B cell (primary cell): ENCODE measurements at regions not wholly inside any gene's neighbourhood (a gene's known extent, or its start where the extent isn't known, plus 50 kb on each side); places are given as distances from the start of the nearest gene placed in this dataset.

Source experiments
- ATAC-seq: fragments of 200-7000 bp; cut with Tn5 transposase; one replicate; pipeline ENCODE4 v1.10.0; 2021; ENCODE audit warnings: low read depth, mild to moderate bottlenecking, moderate number of reproducible peaks, moderate library complexity
- CTCF ChIA-PET: fragments of 350-600 bp; sonication (Branson Sonifier 250); formaldehyde crosslinking; loops from one replicate; lab custom pipeline; 2021; ENCODE audit warnings: antibody characterized with exemption, inconsistent platforms; lab: Charles Lee
- POLR2A ChIA-PET: fragments of 350-600 bp; sonication (Branson Sonifier 250); formaldehyde crosslinking; loops from one replicate; lab custom pipeline; 2021; ENCODE audit warnings: antibody characterized with exemption; lab: Charles Lee
- DNase-seq: peaks from one replicate; pipeline ENCODE4 v3.0.0; 2013
- H2AFZ ChIP-seq: 2 replicates; pipeline ENCODE4 v1.6.1; 2012; ENCODE audit warnings: mild to moderate bottlenecking, low read depth, low read length; ENCODE audit not compliant: insufficient read depth, poor library complexity, severe bottlenecking
- H3K27ac ChIP-seq, 2 donors: 1 replicate in 1 of 2; 2 replicates in 1 of 2; pipeline ENCODE4 v1.5.1; 2012 to 2013; ENCODE audit warnings: low read length in 2 of 2, mild to moderate bottlenecking in 2 of 2, moderate library complexity in 1 of 2
- H3K27me3 ChIP-seq, 4 experiments: fragments of 200-600 bp in 1 of 4; sonication (generic) in 1 of 4; replicated peaks in 1 of 4; 1 replicate in 2 of 4; 2 replicates in 2 of 4; pipeline versions ENCODE4 v1.6.1 to v1.7.0; 2013 to 2016; ENCODE audit warnings: low read length in 3 of 4, mild to moderate bottlenecking in 2 of 4, mixed read lengths in 1 of 4, moderate library complexity in 1 of 4; ENCODE audit not compliant: insufficient read depth in 4 of 4, control insufficient read depth in 3 of 4; ENCODE audit errors: control extremely low read depth in 1 of 4
- H3K36me3 ChIP-seq, 2 experiments: replicated peaks in 1 of 2; 1 replicate in 1 of 2; 2 replicates in 1 of 2; pipeline versions ENCODE4 v1.6.1 to v1.7.1; 2013; ENCODE audit warnings: low read length in 1 of 2; ENCODE audit not compliant: insufficient read depth in 2 of 2, control insufficient read depth in 1 of 2; ENCODE audit errors: control extremely low read depth in 1 of 2, extremely low read depth in 1 of 2
- H3K4me1 ChIP-seq, 2 donors: fragments of 200-600 bp in 1 of 2; sonication (generic) in 1 of 2; 1 replicate in 1 of 2; 2 replicates in 1 of 2; pipeline versions ENCODE4 v1.5.1 to v1.6.1; 2013 to 2017; ENCODE audit warnings: low read length in 2 of 2; ENCODE audit not compliant: control insufficient read depth in 2 of 2, insufficient read depth in 2 of 2
- H3K4me2 ChIP-seq: replicated peaks from 2 replicates; pipeline ENCODE3; 2012; ENCODE audit warnings: mild to moderate bottlenecking, low read depth, low read length; ENCODE audit not compliant: poor library complexity, severe bottlenecking
- H3K4me3 ChIP-seq, 5 experiments: fragments of 200-600 bp in 1 of 5; sonication (generic) in 1 of 5; 1 replicate in 3 of 5; 2 replicates in 2 of 5; pipeline versions ENCODE4 v1.5.1 to v1.7.0; 2011 to 2016; ENCODE audit warnings: low read length in 4 of 5, mild to moderate bottlenecking in 4 of 5, low read depth in 2 of 5, control low read depth in 1 of 5, moderate library complexity in 1 of 5; ENCODE audit not compliant: insufficient read depth in 1 of 5; ENCODE audit errors: control extremely low read depth in 1 of 5, extremely low read depth in 1 of 5
- H3K79me2 ChIP-seq: fragments of 200-600 bp; sonication (generic); one replicate; pipeline ENCODE4 v1.6.0; 2016; ENCODE audit warnings: low read length; ENCODE audit not compliant: control insufficient read depth, insufficient read depth
- H3K9ac ChIP-seq: fragments of 200-600 bp; sonication (generic); 2 replicates; pipeline ENCODE4 v1.6.1; 2017; ENCODE audit warnings: mild to moderate bottlenecking, low read length, moderate library complexity
- H3K9me3 ChIP-seq, 3 donors: one replicate each; pipeline versions ENCODE4 v1.6.1 to v1.7.1; 2013; ENCODE audit warnings: low read length in 2 of 3; ENCODE audit not compliant: control insufficient read depth in 2 of 3, insufficient read depth in 1 of 3; ENCODE audit errors: control extremely low read depth in 1 of 3
- H4K20me1 ChIP-seq: 2 replicates; pipeline ENCODE4 v1.6.0; 2012; ENCODE audit warnings: mild to moderate bottlenecking, low read length; ENCODE audit not compliant: insufficient read depth, control insufficient read depth, poor library complexity, severe bottlenecking
- H3K27ac Mint-ChIP-seq: one replicate; pipeline ENCODE4 v1.8.0; 2021; ENCODE audit warnings: mixed read lengths
- H3K27me3 Mint-ChIP-seq: one replicate; pipeline ENCODE4 v1.8.0; 2021; ENCODE audit warnings: mixed read lengths
- H3K4me1 Mint-ChIP-seq: one replicate; pipeline ENCODE4 v1.8.0; 2021; ENCODE audit warnings: mixed read lengths
- H3K4me3 Mint-ChIP-seq: one replicate; pipeline ENCODE4 v1.8.0; 2021; ENCODE audit warnings: mixed read lengths
- H3K9me3 Mint-ChIP-seq: one replicate; pipeline ENCODE4 v1.8.0; 2022; ENCODE audit warnings: mixed read lengths; ENCODE audit not compliant: insufficient read depth
- CTCF ChIP-seq: fragments of 200-600 bp; IDR thresholded peaks from one replicate; pipeline ENCODE4 v1.8.0; 2022; ENCODE audit warnings: antibody characterized with exemption, mild to moderate bottlenecking
- EZH2 ChIP-seq: IDR thresholded peaks from 2 replicates; pipeline ENCODE4 v1.6.1; 2012; ENCODE audit warnings: borderline replicate concordance, low read depth, mild to moderate bottlenecking, moderate library complexity, low read length; ENCODE audit not compliant: insufficient read depth, poor library complexity, severe bottlenecking
- WGBS: methylation state at CpG from one replicate; pipeline ENCODE4 v1.1.5; 2013; ENCODE audit warnings: missing lambda C conversion rate; ENCODE audit not compliant: insufficient coverage; 5-methylcytosine and 5-hydroxymethylcytosine counted together
- intact Hi-C: fragments of 100-400 bp; cut with micrococcal nuclease; formaldehyde crosslinking; loops from one replicate; pipeline ENCODE4 v1.10.0; 2022

GRCh38 chr3:99110401-99110800 is 208.9 kb upstream of the DCBLD2 start:
- Mint-ChIP-seq H3K4me1 (no peaks in the 10 kb centered on the region), H3K27me3 (no peaks in the 10 kb centered on the region), H3K27ac (no peak overlapping the region), H3K4me3 (no peak overlapping the region), H3K9me3 (no peaks in the 10 kb centered on the region)
- Histone ChIP-seq H3K4me3 (no peak overlapping the region), H3K36me3 (no peaks in the 10 kb centered on the region), H3K4me1 (no peaks in the 10 kb centered on the region), H3K4me2 (no peak overlapping the region), H2AFZ (no peak overlapping the region), H3K27ac (no peak overlapping the region), H3K79me2 (no peaks in the 10 kb centered on the region), H3K27me3 (no peaks in the 10 kb centered on the region), H3K9ac (no peak overlapping the region), H3K9me3 (peaks cover 0 to 4% (median 0%) of the 10 kb centered on the region in 3 donors), H4K20me1 (no peaks in the 10 kb centered on the region)
- TF ChIP-seq EZH2 (no peak), CTCF (no peak)
- ChIA-PET POLR2A (no interaction called here), CTCF (no interaction called here)
- no peak for ATAC-seq
- WGBS: no CpG with 5 or more reads among the region's 4 CpGs
- DNase-seq: no peak
- intact Hi-C loops: no loop called here

DNA sequence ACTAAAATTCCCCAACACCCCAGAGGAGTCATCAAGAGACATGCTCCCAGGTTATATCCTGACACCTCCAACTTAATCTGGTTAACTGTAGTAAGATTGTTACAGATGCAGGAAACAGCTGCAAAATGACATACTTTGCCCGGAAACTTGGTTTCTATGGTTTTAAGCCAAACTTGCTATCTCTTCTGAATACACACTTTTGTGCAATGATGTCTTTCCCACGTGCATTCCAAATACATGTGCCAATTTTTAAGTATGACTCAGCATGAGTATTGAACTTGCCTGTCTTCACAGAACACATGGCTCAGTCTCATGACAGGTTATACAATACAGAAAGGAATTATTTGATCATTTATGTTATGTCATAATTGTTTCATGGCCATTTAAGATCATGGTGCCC is 207.0 kb upstream of the DCBLD2 start:
- intact Hi-C loops: no loop called here
- ATAC-seq: no peak
- no peak for TF ChIP-seq EZH2
- TF ChIP-seq CTCF: no peak
- H3K27ac Mint-ChIP-seq: no peak overlapping the region
- Histone ChIP-seq H2AFZ (no peak overlapping the region), H3K36me3 (no peaks in the 10 kb centered on the region), H3K4me1 (no peaks in the 10 kb centered on the region), H4K20me1 (no peaks in the 10 kb centered on the region), H3K4me2 (no peak overlapping the region), H3K4me3 (no peak overlapping the region), H3K9ac (no peak overlapping the region), H3K27me3 (no peaks in the 10 kb centered on the region), H3K27ac (no peak overlapping the region), H3K79me2 (no peaks in the 10 kb centered on the region), H3K9me3 (no peaks in the 10 kb centered on the region)
- H3K27me3 Mint-ChIP-seq: no peaks in the 10 kb centered on the region
- ChIA-PET POLR2A (no interaction called here), CTCF (interaction anchor here (0.6 kb wide), 1 partner anchor 1949 kb away, joined by 3 read pairs; no protein-coding TSS in a partner anchor)
- H3K4me3 Mint-ChIP-seq: no peak overlapping the region
- H3K9me3 Mint-ChIP-seq: no peaks in the 10 kb centered on the region
- no CpG with 5 or more reads among the region's 2 CpGs for WGBS
- no peaks in the 10 kb centered on the region for H3K4me1 Mint-ChIP-seq
- DNase-seq: no peak
